Left lobe of liver (tissue), 2 donors: ENCODE measurements at regions not wholly inside any gene's neighbourhood (a gene's known extent, or its start where the extent isn't known, plus 50 kb on each side); places are given as distances from the start of the nearest gene placed in this dataset.

Source experiments
- ATAC-seq: fragments of 200-7000 bp; cut with Tn5 transposase; one replicate; pipeline ENCODE4 v1.9.1; 2020; ENCODE audit warnings: mild to moderate bottlenecking, moderate library complexity
- DNase-seq: peaks from one replicate; pipeline ENCODE4 v3.0.0-alpha.2; 2020; ENCODE audit warnings: low spot score
- donor health status: DM: no; HTN: no; CAD: no; lungs with moderate emphysema.
- donor health status: DM: no; HTN: yes; CAD: no.

DNA sequence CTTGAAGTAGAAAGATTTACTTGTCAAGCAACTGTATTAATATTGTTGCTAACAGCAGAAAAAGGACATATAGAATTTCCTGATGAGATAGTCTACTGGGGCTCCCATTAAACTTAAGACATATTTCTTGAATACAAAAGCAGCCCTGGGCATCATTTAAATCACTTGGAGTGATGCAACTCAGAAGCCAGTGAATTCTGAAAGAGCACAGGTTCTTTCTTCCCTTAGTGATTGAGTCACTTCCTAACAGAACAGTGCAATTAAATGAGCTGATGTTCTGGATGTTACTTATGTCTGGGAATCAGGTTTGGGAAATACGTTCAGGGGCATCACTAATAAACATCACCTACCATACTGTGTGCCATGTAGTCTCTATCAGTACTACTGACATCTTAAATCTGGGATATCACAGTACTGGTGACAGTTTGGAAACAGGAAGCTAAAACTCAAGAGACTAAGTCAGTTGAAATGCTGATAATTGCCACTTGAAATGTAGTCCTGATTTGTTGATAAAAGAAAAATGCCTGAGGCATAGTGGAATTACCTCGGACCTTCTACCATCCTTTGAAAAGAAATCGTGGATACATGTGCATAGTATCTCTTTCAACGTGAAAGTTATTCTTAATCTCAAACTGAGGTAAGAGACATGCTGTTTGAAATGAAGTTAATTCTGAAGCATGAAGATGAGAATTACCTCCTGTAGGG lies 249.2 kb upstream of the GPRIN3 start:
- ATAC-seq (no peak), DNase-seq (no peak)

DNA sequence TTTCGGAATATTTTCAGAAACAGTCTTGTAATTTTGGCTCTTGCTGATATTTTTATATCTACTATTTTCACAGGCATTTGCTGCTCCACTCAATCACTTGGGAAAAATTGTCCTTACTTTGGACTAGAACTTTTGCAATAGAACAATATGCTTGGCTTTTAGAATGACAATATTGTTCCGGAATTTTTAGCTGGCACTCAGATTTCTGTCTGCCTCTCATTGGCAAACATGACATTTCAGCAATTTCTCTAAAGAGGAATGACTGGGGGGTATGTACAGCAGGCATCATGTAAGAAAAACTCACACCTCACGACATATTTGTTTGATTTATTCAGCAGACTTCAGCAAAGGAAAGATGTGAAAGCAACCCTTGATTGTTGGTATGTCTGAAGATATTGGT lies 243.6 kb upstream of the GPRIN3 start:
- ATAC-seq (no peak), DNase-seq (no peak)

DNA sequence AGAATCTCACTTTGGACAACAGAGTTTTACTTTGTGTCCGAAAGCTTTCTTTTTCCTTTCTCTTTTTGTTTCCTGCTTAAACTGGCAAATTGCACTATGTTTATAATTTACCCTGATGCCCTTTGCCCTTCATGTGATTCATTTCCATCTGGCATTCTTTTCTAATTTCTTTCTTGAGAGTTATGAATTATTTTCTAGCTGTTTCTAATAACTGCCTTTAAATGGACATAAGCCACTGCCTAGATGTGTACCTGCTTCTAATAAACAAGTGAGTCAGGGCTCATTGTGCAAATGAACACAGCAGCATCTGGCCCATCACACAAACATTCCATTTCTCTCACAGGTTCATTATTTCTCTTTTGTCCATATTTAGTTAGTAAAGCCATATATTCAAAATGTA lies 242.3 kb upstream of the GPRIN3 start:
- DNase-seq, result no peak

DNA sequence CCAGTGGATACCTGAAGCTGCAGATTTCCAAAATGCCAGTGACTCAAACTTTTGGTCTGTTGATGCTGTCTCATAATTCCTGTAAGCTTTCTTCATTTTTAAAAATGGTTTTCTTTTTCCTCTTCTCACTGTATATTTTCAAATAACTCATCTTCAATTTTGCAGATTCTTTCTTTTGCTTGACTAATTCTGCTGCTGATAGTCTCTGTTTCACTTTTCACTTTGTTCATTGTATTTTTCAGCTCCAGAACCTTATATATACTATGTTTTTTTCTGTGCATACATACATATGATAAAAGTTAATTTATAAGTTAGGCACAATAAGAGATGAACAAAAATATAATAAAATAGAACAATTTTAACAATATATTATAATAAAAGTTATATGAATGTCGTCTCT lies 237.7 kb upstream of the GPRIN3 start:
- no peak for ATAC-seq

More for the DNA sequence above, 242.3 kb upstream of the GPRIN3 start:
- no peak for ATAC-seq

DNA sequence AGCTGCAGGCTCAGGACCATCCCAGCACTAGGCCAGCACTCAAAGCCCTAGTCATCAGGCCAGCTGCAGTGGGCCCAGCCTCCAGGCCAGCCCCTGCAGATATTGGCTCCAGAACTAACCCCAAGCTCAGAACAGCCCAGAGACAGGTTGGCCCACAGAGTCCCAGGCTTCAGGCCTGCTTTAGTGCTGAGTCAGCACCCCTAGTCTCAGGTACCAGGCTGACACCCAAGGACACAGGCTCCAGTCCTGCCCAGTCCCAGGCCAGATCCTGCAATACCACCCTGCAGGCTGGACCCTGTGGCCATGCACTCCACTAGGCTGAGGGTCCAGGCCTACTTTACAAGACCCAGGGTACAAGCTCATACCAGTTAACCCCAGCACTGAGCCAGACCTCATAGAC lies 234.4 kb upstream of the GPRIN3 start:
- no peak for DNase-seq
- no peak for ATAC-seq

More for the DNA sequence above, 237.7 kb upstream of the GPRIN3 start:
- DNase-seq, result no peak

DNA sequence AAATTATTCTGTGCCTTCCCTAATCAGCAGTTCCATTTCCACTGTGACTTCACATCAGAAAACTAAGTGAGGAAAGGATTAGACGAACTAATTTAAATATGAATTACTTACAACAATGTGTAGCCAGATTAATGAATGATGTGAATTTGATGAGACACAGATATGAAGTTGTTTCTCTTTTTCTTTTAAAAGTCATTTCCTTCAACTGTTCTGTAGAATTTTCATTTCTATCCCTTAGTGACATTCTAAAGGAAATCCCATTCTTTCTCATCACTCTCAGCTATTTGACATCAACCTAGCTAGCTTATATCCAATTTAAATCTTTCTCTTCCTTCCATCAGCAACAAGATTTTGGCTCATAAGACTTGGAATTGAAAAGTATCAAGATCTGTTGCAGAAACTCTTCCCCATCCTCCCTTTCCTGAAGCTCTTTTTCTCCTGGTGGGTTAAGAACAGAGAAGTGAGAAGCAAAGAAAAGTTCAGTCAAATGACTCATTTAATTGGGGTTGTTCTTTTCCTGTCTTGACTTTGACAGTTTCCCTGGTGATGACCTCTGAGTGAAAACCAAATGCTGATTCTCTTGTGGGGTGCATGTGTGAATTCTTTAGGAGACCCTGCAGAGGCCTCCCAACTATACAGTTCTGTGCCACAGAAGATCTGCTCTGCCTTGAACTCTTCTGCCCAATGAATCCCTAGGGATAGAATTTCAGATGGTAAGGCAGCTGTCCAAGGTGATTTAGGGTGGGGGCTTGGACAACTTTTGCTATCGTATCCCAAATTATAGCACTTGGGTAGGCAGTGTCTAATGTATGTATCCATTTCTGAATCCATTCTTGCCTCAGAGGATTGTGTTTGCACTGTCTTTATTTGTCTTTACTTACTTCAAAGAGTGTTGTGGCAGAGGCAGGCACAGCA lies 232.5 kb upstream of the GPRIN3 start:
- ATAC-seq (no peak), DNase-seq (no peak)

DNA sequence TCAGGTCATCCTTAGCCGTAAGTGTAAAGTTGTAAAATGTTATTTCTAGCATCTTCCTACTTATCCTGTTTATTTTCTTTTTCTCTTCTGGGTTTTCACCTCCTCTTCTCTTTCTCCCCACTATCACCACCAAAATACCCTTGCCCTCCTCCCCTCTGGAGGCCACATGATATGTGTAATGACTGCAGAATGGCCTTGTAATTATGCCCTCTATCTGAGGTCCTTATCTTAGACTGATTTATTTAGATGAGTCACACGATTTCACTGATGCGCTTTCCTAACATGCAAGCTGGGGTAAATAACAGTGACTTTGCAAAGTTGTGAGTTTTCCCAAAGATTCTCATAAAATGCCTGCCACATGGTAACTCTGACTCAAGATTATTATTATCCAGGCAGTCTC lies 231.8 kb upstream of the GPRIN3 start:
- DNase-seq (no peak), ATAC-seq (no peak)

DNA sequence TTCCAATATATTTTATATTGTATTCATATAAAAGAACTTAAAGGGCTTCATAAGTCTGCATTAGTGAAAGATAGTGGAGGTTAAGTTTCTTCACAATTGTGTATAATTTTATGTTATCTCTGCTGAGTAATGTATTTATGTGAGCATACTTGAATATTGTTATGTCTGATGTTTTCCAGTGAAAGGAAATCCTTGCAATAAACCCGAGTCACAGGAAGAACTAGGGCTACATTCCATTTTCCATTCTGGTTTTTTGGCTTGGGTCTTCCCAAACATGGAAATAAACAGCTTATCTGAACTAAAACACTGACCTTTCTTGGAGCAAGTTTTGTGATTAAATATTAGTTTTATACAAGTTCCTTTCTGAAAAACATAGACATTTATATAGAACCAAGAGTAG lies 231.3 kb upstream of the GPRIN3 start:
- no peak for DNase-seq
- ATAC-seq, result no peak

DNA sequence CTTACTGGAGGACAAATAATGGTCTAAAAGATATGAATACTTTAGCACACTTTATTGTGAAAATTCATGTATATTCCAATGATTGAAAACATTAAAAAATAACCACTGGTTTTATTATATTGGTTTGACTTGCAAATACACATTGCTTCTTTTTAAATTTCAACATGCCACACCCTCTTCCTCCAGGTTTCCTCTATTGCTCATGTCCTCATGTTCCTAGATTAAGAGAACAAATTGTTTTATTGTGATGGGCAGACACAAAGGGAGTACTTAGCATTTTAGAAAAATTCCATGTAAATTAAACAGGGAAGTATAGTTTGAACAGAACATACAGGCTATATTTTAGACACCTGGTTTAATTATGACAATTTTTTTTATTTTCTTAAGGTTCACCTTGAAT lies 230.6 kb upstream of the GPRIN3 start:
- ATAC-seq (no peak), DNase-seq (no peak)

DNA sequence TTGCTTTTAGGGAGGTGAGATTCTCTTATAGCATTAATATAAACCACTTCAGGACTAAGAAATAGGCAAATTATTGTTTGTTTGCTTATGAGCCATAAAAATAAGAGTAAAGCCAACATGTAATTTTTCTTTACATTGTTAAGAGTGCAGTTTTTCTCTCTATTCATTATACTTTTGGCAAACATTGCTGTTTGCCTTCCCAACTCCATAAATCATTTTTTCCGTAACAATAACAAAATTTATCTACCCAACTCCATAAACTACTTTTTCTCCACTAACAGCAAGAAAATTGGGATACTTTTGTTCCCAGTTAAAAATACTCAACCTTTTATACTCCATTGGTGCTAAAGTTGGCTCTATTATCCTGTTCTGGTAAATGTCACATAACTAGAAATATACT lies 229.7 kb upstream of the GPRIN3 start:
- no peak for ATAC-seq

DNA sequence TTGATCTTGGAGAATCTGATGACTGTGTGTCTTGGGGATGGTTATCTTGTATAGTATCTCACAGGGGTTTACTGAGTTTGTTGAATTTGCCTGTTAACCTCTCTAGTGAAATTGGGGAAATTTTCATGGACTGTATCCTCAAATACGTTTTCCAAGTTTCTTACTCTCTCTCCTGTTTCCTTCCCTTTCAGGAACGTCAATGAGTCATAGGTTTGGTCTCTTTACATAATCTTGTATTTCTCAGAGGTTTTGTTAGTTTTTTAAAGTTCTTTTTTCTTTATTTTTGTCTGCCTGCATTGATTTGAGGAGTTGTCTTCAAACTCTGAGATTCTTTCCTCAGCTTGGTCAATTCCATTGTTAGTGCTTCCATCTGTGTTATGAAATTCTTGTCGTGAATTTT lies 227.7 kb upstream of the GPRIN3 start:
- DNase-seq (no peak), ATAC-seq (no peak)

More for the DNA sequence above, 229.7 kb upstream of the GPRIN3 start:
- no peak for DNase-seq

DNA sequence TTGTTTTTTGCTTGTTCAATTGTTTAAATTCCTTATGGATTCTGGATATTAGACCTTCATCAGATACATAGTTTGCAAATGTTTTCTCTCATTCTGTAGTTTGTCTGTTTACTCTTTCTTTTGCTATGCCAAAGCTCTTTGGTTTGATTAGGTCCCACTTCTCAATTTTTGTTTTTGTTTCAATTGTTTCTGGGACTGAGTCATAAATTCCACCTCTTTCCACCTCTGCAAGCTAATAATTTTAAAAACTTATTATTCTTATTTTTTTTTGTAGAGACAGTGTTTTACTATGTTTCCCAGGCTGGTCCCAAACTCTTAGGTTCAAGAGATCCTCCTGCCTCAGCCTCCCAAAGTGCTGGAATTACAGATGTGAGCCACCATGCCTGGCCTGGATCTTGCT lies 226.8 kb upstream of the GPRIN3 start:
- no peak for DNase-seq
- no peak for ATAC-seq

DNA sequence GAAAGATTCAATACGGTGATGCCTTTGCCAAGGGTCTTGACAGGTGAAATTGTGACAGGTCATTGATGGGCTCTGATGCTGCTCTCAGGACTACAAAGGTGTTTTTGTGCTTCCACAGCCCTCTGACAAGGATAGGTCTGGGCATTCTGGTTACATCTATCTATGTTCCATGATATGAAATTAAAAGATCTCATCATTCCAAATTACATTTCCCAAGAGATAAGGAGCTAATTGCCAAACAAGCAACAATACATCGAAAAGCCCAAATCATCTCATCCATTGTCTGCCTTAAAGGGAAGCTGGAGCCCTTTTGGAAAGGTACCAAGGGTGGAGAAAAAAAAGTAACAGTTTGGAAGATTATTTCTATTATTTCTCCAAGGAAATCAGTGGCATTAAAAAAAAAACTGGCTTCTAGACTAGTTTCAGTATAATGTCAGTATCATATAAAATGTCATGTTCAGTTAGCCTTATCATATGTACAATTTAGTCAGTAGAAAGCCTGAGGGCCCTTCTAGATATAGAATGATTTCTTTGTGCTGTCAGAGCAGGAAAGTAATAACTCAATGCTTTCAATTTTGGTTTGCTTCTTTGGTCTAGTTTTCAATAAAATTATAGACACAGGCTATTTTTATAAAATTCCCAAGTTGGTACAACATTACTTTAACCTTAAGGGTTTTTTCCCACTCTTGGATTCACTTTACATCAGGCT lies 224.5 kb upstream of the GPRIN3 start:
- DNase-seq, result no peak
- ATAC-seq, result no peak

DNA sequence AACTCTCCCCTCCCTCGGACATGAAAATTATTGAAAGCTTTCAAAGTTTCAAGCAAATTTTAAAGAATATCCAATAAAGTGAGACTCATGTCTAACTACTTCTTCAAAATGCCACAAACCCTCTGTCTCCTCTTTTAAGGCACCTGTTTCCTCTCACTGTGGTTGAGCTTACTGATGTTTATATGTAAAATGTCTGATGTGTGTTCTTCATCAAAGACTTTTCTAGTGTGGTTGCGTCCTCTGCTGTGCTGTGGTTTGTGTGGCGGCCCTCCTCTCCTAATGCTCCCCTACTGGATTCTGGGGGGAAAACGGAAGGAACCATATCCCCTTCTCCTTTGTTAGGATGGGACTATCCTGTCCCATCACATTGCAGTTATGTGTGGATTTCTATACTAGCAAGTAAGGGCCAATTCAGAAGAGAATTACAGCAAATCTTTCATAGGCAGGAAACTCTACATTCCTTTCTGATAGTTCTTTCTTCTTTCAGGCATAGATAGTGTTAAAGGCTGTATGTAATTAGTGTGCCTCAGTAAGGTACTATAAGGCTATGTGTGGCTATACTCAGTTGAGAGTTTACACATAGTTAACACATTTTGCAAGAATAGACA lies 221.0 kb upstream of the GPRIN3 start:
- no peak for ATAC-seq
- no peak for DNase-seq

DNA sequence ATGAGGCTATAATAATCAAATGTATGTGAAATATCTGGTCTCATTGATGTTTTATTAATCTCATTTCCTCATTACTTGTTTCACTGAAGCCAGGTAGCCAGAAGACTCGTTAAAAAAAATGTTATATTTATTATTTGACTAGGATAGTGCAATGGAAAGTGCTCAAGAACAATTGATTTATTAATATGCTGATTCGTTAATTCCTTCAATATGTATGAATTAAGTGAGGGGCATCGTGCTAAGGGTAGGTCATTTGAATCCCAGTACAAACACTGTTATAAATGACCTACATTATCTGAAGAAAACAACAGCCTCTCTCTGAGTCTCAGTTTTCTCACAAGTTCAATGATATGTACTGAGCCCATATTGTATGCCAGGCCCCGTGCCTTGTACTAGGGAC lies 214.2 kb upstream of the GPRIN3 start:
- ATAC-seq (no peak), DNase-seq (no peak)

DNA sequence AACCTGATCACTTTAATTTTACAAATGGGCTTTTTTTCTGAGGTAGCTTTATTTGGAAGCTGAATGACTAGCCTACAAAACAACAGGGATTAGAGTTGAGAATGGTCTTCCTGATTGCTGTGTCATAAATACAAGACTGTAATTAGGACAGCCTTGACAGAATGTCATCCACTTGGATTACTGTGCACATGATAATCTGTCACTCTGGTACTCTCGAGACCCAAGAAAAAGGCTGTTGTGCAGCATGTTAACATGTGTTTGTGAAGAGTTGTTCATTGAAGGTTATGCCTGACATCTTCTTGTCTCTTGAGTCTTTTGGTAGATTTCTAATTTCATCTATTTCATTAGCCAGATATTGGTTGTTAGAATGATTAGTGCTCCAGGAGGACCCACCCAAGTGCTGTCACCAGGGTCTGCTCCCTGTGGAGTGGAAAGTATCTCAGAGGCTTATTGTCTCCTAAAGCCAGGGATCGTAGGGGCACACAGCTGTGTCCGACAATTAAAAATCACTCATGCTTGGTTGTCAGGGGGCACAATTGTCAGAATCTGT lies 212.2 kb upstream of the GPRIN3 start:
- ATAC-seq (no peak), DNase-seq (no peak)

DNA sequence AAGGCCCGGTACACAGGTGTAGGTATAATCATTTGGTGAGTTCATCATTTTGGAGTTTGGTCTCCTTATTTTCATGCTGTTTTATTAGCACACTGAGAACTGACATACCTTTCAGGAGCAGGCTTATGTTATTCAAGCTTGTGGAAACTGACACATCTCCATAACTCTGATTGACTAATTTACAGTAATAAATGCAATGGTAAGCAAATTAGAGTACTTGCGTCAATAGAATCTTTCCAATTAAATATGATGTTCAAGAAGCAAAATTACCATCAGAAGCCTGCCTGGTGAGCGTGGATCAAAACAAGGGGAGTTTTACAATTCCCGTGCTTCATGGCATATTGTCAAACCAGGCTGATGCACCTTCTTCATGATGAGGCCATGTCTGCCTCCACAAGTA lies 210.7 kb upstream of the GPRIN3 start:
- no peak for ATAC-seq
- no peak for DNase-seq

DNA sequence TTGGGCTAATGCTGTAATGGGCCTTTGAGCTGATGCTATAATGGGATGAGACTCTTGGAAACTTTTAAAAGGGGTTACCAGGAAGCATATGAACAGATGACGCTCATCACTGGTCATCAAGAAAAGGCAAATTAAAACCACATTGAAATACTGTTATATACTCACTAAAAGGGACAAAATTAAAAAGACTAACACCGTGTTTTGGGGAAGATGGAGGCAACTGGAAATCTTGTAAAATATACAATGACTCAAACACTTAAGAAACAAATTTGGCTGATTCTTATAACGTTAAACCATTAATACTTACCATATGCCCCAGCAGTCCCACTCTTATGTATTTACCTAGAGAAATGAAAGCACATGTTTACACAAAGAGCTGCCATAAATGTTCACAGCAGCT lies 207.2 kb upstream of the GPRIN3 start:
- ATAC-seq (no peak), DNase-seq (no peak)

DNA sequence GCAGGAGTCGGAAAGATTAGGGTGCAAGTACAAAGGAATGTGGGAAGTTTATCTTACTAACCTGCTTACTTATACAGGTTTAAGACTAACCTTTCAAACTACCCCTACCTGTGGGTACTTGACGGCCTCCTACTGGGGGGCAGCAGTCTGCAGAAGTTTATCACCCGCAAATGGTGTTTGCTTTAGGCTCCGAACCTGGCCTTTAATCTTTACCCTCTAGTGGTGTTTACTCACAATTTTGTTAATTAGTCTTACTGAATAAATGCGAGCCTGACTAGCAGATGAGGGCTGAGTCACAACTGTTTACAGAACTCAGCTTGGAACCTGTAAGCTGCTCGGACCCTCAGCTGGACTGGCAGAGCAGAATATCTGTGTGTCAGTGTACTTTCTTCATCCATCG lies 204.2 kb upstream of the GPRIN3 start:
- DNase-seq (no peak), ATAC-seq (no peak)

DNA sequence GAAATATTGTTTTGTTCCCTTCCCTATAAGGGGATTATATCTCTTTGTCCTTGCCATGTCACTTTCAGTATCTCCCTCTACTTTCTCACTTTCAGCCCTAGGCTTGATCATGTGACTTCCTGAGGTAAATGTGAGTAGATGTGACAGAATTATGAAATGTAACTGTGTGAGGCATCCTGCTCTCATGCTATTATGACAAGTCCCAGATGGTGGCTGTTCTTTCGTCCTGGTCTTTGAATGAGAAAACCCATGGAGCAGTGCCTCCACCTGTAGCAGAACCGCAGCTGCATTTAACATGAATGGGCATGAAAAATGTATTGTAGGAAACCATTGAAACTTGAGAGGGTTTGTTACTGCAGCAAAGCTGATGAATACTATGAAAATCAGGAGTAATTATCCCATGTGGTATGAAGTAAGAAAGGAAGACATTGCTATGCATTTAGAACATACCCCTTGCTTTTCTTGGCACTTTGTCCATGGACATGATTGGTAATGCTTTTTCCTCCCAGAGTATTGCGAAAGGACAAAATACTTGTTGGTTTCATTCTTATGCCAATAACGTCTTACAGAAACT lies 202.2 kb upstream of the GPRIN3 start:
- ATAC-seq, result no peak

More for the DNA sequence above, 202.2 kb upstream of the GPRIN3 start:
- no peak for DNase-seq
